ENCODE measurements at regions not wholly inside any gene's neighbourhood (a gene's known extent, or its start where the extent isn't known, plus 50 kb on each side); places are given as distances from the start of the nearest gene placed in this dataset.

DNA sequence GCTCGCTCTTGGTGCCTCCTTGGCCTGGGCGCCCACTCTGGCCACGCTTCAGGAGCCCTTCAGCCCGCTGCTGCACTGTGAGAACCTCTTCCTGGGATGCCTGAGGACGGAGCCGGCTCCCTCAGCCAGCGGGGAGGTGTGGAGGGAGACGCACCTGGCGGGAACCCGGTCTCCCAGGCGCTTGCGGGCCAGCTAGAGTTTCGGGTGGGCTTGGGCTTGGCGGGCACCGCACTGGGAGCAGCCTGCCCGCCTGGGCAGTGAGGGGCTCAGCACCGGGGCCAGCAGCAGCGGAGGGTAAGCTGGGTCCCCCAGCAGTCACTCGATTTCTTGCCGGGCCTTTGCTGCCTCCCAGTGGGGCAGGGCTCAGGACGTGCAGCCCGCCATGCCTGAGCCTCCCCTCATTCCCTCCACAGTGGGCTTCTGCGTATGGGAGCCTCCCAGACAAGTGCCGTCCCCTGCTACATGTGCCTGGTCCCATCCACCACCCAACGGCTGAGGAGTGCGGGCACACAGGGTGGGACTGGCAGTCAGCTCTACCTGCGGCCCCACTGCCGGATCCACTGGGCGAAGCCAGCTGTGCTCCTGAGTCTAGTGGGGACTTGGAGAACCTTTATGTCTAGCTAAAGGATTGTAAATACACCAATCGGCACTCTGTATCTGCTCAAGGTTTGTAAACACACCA is 708.7 kb downstream of the VGLL3 start:
- no peak overlapping the region for H3K4me3 ChIP-seq (ENCODE audit: low read depth, low read length)
- TF ChIP-seq, protein P1, sequence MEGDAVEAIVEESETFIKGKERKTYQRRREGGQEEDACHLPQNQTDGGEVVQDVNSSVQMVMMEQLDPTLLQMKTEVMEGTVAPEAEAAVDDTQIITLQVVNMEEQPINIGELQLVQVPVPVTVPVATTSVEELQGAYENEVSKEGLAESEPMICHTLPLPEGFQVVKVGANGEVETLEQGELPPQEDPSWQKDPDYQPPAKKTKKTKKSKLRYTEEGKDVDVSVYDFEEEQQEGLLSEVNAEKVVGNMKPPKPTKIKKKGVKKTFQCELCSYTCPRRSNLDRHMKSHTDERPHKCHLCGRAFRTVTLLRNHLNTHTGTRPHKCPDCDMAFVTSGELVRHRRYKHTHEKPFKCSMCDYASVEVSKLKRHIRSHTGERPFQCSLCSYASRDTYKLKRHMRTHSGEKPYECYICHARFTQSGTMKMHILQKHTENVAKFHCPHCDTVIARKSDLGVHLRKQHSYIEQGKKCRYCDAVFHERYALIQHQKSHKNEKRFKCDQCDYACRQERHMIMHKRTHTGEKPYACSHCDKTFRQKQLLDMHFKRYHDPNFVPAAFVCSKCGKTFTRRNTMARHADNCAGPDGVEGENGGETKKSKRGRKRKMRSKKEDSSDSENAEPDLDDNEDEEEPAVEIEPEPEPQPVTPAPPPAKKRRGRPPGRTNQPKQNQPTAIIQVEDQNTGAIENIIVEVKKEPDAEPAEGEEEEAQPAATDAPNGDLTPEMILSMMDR (conservative IDR thresholded peaks at IDR 0.05; ENCODE audit: low read depth, low read length) = no peak
- DNase-seq (ENCODE audit: low read depth) = no peak

DNA sequence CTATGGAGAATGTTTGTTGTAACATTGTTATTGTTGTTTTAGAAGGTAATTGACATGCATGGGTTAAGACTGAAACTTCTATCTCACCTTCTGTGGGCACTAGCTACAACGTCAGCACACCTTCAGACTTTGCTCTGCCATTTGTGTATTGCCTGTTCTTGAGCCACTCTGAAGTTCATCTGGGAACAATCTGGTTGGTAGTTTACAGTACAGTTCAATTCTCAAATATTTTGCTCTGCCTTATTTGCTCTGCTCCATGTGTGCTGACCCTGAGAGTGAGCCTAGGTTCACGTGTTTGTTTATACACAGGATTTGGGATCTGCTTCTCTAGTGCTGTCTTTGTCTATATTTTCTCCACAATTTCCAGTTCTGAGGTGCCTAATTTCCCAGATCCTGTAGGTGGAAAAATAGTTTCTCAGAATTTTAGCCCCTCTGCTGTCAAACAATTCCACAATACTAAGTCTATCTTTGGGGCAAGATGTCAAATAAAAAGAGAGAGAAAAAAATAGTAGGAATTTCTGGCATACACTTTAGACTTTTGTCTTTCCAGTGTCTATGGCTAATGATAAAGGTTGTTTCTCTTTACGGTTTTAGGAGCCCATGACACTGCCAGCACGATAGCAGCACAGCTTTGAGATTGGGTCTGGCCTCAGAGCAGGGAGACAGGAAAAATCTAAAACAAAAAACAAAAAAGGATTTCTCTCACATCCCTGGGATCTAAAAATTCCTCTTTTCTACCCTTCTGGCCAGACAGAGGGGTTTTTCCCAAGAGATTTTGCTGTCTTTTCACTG is 721.4 kb downstream of the VGLL3 start:
- H3K4me3 ChIP-seq (ENCODE audit: low read depth, low read length) = no peak overlapping the region
- TF ChIP-seq, protein P1 (conservative IDR thresholded peaks at IDR 0.05; ENCODE audit: low read depth, low read length) = no peak
- no peak for DNase-seq (ENCODE audit: low read depth)

DNA sequence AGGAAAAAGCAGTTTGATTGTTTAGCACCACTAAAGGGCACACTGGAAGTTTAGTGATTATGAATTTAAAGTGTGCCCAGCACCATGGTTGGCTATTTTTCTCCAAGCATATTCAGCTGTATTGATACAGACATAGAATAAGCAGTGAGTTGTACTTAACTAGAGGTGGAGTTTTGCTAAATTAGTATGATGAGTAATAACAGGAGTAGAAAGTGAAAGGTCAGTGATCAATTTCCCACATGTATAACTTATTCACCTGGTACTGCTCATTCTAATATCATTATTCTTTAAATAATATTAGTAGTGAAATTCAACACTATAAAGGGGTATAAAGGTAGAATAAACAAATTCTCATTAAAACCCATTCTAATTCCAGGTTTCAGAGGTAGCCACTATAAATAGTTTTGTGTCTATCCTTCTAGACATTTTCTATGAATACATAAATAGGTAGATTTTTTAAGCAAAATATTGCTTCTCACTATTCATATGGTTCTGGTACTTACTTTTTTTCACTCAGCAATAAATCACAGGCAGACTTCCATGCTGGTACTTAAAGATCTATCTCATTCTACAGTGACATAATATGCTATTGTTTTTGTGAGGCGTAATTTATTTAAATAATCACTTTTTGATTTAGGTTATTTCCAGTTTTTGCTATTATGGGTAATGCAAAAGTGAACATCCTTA is 732.9 kb downstream of the VGLL3 start:
- TF ChIP-seq, protein P1 (conservative IDR thresholded peaks at IDR 0.05; ENCODE audit: low read depth, low read length) = no peak
- no peak overlapping the region for H3K4me3 ChIP-seq (ENCODE audit: low read depth, low read length)
- no peak for DNase-seq (ENCODE audit: low read depth)

DNA sequence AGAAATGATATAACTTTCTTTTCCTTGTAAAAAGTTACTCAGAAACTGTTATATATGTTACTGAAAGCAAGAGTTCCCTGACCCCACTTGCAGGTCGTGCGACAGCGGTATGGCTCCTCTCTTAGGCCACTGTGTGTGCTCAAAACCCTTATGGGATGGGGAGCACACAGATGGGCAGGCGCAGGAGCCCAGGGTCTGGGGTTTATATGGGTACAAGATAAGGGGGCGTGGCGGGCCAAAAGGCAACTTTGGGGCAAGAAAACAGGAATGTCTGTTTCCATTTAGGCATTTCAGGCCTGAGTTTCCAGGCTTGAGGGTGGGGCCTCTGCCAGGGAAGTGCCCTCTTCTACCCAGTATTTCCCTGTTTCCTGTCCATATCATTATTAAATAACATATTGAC is 736.5 kb downstream of the VGLL3 start:
- DNase-seq (ENCODE audit: low read depth) = no peak
- TF ChIP-seq, protein P1 (conservative IDR thresholded peaks at IDR 0.05; ENCODE audit: low read depth, low read length) = no peak
- H3K4me3 ChIP-seq (ENCODE audit: low read depth, low read length) = no peak overlapping the region

DNA sequence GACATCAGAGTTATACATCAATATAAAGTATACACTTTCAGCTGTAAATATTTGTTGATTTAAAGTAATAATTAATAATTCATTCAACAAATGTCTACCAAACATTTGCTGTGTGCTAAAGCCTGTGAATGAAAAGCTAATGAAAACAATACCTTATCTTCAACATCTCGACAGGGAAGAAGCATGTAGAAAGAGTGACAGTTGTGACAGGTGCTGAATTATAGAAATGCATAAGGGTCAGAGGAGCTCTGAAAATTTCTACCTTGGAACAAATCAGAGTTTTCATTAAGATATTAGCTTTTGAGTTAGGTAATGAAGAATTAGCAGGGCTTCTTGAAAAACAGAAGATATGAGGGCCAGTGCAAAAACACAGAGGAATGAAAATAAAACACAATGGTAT is 739.2 kb downstream of the VGLL3 start:
- TF ChIP-seq, protein P1 (conservative IDR thresholded peaks at IDR 0.05; ENCODE audit: low read depth, low read length) = no peak
- DNase-seq (ENCODE audit: low read depth) = no peak
- H3K4me3 ChIP-seq (ENCODE audit: low read depth, low read length) = no peak overlapping the region

DNA sequence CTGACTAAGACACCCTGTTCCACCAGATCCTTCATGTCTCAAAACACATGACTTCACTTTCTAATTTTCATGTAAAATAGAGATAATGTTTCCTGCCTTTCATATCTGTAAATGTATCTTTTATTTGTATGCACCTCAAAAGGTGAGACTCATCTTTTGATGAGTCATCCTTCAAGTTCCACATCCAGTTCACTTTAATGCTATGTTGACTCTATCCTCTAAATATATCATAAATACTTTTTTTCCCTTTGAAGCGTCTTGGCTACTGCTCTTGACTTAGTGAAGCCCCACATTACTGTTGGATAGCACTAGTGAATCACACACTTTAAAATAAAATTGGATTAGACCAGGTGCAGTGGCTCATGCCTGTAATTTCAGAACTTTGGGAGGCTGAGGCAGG is 741.1 kb downstream of the VGLL3 start:
- no peak for DNase-seq (ENCODE audit: low read depth)

More for the DNA sequence above, 741.1 kb downstream of the VGLL3 start:
- TF ChIP-seq, protein P1 (conservative IDR thresholded peaks at IDR 0.05; ENCODE audit: low read depth, low read length) = no peak
- no peak overlapping the region for H3K4me3 ChIP-seq (ENCODE audit: low read depth, low read length)
